ENCODE measurements at regions not wholly inside any gene's neighbourhood (a gene's known extent, or its start where the extent isn't known, plus 50 kb on each side); places are given as distances from the start of the nearest gene placed in this dataset.

GRCh38 chr5:106843812-106844416 lies 826.8 kb downstream of the EFNA5 start:
- peaks cover 4 to 5% of the 10 kb centered on the region in 2 experiments for H3K4me1 Mint-ChIP-seq
- H3K56ac ChIP-seq (ENCODE audit: insufficient read length, low read depth, low read length) = no peak overlapping the region
- H3K27me3 ChIP-seq (ENCODE audit: insufficient read depth, low read length) = no peaks in the 10 kb centered on the region
- H3K4me3 Mint-ChIP-seq = no peak overlapping the region
- H3K14ac ChIP-seq (ENCODE audit: insufficient read depth, low read length) = no peak overlapping the region
- no peak overlapping the region for H4K91ac ChIP-seq (ENCODE audit: insufficient read length, low read depth, low read length)
- peak; percentile 56 for TF ChIP-seq CTCF (conservative IDR thresholded peaks at IDR 0.05)
- WGBS (ENCODE audit: extremely low coverage, insufficient read length, low lambda C conversion rate) = no CpG with 5 or more reads among the region's 4 CpGs
- H4K8ac ChIP-seq (replicated peaks; ENCODE audit: insufficient read length, low read depth, low read length) = no peak overlapping the region
- no peak overlapping the region for H2BK20ac ChIP-seq (ENCODE audit: low read depth, low read length, poor library complexity, severe bottlenecking)
- H2AK5ac ChIP-seq (ENCODE audit: insufficient read length, low read length) = no peak overlapping the region
- H2BK120ac ChIP-seq (ENCODE audit: low read depth, low read length, poor library complexity, severe bottlenecking) = no peak overlapping the region
- H2AFZ ChIP-seq (ENCODE audit: low read length) = no peak overlapping the region
- no peak overlapping the region for H4K5ac ChIP-seq (ENCODE audit: insufficient read length, low read depth, low read length)
- H3K23ac ChIP-seq (ENCODE audit: insufficient read length, low read depth, low read length) = no peak overlapping the region
- no peak for DNase-seq
- H3K27me3 Mint-ChIP-seq (ENCODE audit: low read depth) = no peaks in the 10 kb centered on the region
- H3K4me1 ChIP-seq (ENCODE audit: insufficient read depth, low read length) = no peaks in the 10 kb centered on the region
- H3K9ac ChIP-seq (ENCODE audit: extremely low read depth, insufficient read length, low read length) = no peak overlapping the region
- no peak overlapping the region for H3K27ac ChIP-seq (ENCODE audit: insufficient read length, low read depth, low read length)
- no peak overlapping the region for H3T11ph ChIP-seq (ENCODE audit: low read length)
- H3K4ac ChIP-seq (ENCODE audit: low read depth, low read length) = no peak overlapping the region
- H3K9me3 ChIP-seq (ENCODE audit: control insufficient read depth, low read depth, low read length) = no peaks in the 10 kb centered on the region
- no peaks in the 10 kb centered on the region for H3K23me2 ChIP-seq (ENCODE audit: insufficient read length, low read depth, low read length, poor library complexity, severe bottlenecking)
- H3K9me3 Mint-ChIP-seq = peaks cover 0 to 10% of the 10 kb centered on the region in 2 experiments; a peak in 2 of 5 replicates
- no peak overlapping the region for H2BK12ac ChIP-seq (ENCODE audit: insufficient read length, low read depth, low read length)
- no peak overlapping the region for H3K18ac ChIP-seq (ENCODE audit: insufficient read length, low read depth, low read length)
- no peaks in the 10 kb centered on the region for H4K20me1 ChIP-seq (ENCODE audit: control insufficient read depth, insufficient read depth, insufficient read length)
- H3K79me2 ChIP-seq (ENCODE audit: insufficient read depth, low read length) = no peaks in the 10 kb centered on the region
- H2BK5ac ChIP-seq (ENCODE audit: insufficient read length, low read length) = no peak overlapping the region
- H3K27ac Mint-ChIP-seq = peak overlapping the region in 1 of 3 experiments; percentile 39; a peak in 2 of 7 replicates
- H2BK15ac ChIP-seq (ENCODE audit: low read depth, low read length) = no peak overlapping the region
- H3K4me2 ChIP-seq (ENCODE audit: insufficient read depth, insufficient read length, low read length) = no peak overlapping the region
- no peaks in the 10 kb centered on the region for H3K79me1 ChIP-seq (ENCODE audit: insufficient read depth, low read depth, low read length, poor library complexity, severe bottlenecking)
- H3K36me3 Mint-ChIP-seq (ENCODE audit: insufficient read depth in 1 of 3, low read depth in 3 of 3) = peaks cover 7 to 11% (median 11%) of the 10 kb centered on the region in 3 experiments; a peak in 5 of 7 replicates
